HG02885 (cell line): ENCODE measurements at regions not wholly inside any gene's neighbourhood (a gene's known extent, or its start where the extent isn't known, plus 50 kb on each side); places are given as distances from the start of the nearest gene placed in this dataset.

Experiments
- ATAC-seq: cut with Tn5 transposase; IDR thresholded peaks from one replicate; pipeline ENCODE4 v1.9.1; 2021; ENCODE audit warnings: mild to moderate bottlenecking; ENCODE audit not compliant: unreplicated experiment, poor library complexity

- ATAC-seq = no peak
These were observed 568.8 kb upstream of the ADARB2 start for GRCh38 chr10:2306081-2306480.

GRCh38 chr10:2303169-2303568 is 565.8 kb upstream of the ADARB2 start:
- ATAC-seq = no peak

DNA sequence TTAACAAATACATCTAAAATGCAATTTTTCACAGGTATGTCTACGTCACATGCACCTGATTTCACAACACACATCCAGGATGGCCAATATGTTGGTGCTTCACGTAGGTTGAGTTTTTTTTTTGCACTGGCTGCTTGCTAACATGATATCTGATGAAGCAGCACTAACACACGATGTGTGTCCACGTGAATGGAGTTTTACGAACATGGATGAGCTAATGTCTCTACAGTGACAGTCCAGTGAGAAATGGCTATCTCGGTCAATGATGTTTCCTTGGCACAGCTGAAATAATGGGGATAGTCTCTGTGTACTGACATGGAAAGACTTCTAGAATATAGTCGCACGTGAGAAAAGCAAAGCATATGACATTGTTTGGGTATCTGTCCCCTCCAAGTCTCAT is 563.9 kb upstream of the ADARB2 start:
- ATAC-seq = no peak

DNA sequence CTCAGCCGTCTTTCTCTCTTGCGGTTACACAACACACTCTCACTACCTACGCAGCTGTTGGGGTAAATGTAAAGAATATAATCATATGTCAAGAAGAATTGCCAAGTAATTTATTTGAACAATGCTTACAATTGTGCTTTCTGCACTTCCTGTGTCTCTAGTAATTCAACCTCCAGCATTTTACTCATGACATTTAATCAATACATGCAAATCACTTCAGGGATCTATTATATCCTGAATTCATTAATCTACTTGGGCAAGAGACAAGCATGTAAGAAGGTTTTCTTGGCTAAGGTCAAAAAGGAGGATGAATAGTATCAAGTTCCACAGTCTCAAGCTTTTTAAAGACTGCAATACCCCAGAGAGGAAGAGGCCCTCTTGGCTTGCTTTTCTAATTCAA is 562.9 kb upstream of the ADARB2 start:
- ATAC-seq = no peak

- ATAC-seq = no peak
These were observed 559.0 kb upstream of the ADARB2 start for GRCh38 chr10:2296179-2296891.

GRCh38 chr10:2294739-2295138 is 557.4 kb upstream of the ADARB2 start:
- ATAC-seq = no peak

DNA sequence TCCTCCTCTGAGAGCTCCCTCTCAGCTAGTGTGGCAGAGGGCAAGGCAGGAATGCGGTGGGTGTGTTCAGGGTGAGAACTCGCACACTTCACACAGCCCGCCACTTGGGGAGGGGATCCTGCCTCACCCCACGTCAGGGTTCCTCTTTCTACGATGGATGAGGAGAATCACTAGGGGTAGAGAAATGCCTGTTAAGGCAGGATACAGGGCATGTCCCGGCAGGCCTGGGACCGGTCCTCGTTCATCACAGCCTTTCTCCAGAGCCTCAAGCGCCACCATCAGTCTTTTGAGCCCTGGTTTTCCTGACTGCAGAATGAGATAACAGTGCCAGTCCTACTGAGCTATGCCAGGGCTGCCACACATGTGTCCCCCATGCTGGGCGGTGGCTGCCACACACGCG is 546.7 kb upstream of the ADARB2 start:
- no peak for ATAC-seq

DNA sequence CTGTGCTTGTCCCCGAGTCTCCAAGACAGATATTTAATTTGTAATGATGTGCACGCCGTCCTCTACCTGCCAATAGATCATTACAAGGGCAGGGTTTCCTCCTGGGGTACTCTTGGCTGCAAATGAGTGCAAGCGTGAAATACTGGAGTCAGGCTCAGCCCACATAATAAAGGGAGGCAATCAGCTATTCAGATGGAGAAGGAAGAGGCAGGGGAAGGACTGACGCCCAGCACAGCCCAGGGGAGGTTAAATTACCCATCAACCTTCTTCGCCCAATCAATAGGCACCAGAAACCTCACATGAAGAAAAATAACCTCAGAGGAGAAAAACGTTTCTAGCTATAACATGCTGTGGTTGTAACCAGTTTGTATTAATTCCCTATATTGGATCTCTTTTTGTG is 544.9 kb upstream of the ADARB2 start:
- ATAC-seq = no peak

DNA sequence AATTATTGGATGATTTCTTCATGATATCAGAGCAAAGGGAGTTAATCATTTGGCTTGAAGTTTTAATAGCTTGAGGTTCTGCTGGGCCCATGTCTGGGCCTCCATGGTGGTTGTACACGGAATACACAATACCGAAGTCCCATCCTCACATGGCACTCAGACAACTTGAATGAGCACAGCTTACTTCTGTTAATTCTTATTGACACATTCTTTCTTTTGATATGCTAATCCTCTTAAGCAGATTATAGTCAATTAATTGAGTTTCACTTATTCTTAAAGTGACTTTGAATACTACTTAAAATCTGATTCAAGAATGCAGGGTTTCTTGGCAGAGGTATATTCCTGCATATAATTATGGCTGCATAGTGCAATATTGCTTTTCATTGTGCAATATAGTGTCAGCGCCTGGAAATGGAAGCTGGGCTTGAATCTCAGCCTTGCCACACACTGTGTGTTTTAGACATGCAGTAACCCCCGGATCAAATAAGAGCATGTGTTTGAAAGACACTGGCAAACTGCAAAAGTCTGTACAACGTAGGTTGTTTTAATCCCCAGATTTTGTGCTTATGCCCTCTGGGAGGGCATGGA is 543.5 kb upstream of the ADARB2 start:
- no peak for ATAC-seq

DNA sequence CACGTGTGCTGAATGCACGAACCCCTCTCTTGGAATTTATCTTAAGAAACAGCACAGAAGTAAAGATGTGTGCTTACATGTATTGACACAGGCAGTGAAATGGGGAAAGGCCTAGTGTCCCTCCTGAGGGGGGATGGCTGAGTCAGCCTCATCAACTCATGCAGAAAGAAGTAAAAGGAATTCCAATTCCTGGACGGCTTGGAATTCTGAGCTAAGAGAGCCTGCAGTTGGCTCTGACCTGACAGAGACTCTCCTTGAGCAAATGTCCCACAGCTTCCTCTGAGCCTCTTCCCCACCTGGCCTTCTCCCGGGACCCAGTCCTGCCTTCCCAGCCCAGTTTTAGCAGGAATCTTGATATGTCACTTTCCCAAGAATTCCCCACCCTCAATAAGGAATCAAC is 542.4 kb upstream of the ADARB2 start:
- ATAC-seq = no peak

DNA sequence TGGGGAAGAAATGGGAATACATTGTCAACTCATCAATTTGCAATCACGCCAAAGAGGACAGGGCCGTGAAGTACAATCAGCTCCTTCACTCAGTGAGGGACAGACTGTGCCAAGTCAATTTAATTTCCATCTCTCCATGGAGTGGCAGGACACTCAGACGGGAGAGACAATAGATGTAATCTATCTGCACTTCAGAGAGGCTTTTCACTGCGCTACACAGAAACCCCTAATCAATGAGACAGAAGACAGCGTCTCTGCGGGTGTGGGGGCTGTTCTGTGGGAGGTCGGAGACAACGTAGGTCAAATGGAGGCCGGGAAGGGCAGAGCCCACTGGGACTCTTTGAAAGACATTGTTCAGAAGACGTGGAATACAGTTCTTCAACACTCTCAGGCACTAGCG is 541.0 kb upstream of the ADARB2 start:
- ATAC-seq = no peak

- no peak for ATAC-seq
These were observed 526.2 kb upstream of the ADARB2 start for GRCh38 chr10:2263561-2263960.

GRCh38 chr10:2262878-2263277 is 525.6 kb upstream of the ADARB2 start:
- ATAC-seq = no peak

- no peak for ATAC-seq
These were observed 525.0 kb upstream of the ADARB2 start for GRCh38 chr10:2262333-2262732.

DNA sequence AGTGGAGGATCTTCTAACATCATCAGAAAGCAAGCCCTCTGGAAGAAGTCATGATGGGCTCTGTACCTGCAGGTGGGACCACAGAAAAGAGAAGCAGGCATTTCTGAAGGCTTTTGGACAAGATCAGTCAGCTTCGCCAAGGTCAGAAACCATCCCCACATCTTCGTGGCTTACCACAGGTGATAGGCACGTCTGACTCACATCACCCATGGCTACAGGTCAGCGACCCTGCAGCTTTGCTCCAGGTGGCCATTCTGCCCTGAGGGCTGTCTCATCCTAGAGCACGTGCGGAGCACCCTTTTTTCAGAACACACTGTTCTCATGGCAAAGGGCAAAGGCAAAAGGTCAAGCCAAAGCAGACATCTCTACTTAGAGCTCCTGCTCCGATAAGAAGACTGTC is 518.9 kb upstream of the ADARB2 start:
- no peak for ATAC-seq

DNA sequence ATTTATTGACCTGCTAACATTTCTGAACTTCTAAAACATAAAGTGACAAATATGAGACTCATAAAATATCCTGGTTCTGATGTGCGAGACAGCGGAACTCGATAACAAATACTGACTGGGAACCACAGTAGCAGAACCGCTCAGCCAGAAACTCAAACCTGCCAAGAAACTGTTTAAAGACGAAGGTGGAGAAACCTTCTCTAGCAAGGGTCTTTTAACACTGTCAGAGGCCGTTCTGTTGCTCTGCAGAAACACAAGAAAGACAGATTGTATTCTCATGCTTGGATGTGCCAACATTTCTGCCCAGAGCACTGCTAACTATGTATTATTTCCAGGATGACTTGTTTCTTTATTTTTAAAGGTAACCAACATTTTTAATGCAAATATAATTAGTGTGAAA is 514.8 kb upstream of the ADARB2 start:
- ATAC-seq = no peak

DNA sequence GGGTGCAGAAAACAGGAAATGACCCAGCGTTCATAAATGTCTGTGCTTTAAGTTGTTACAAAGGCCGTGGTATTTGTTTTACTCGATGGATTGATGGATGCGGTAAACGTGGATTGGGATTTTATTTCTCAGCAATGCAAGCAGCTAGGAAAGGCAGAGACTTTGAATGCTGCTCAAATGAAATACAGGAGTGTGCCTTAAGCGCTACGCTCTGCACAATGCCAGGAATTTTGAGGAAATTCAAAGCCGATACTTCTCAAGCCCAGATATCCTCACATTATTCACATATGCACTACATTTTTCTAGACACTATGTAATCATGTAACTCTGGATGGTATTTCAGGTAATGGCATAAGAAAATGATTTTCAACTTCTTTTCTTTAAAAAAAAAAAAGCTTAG is 514.3 kb upstream of the ADARB2 start:
- no peak for ATAC-seq

- ATAC-seq = no peak
These were observed 509.4 kb upstream of the ADARB2 start for GRCh38 chr10:2246747-2247146.

DNA sequence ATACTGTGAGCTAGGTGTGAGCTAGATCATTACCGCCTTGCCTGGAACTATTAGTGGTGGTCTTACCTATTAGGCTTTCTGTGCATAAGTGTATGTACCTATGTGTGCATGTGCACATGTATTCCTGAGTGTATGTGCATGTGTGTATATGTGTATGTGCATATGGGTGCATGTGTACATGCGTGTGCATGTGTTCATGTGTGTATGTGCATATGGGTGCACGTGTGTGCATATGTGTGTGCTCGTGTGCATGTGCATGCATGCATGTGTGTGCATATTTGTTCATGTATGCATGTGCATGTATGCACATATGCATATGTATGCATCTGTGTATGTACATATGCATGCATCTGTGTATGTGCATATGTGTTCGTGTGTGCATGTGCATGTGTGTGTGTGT is 508.3 kb upstream of the ADARB2 start:
- ATAC-seq = no peak

DNA sequence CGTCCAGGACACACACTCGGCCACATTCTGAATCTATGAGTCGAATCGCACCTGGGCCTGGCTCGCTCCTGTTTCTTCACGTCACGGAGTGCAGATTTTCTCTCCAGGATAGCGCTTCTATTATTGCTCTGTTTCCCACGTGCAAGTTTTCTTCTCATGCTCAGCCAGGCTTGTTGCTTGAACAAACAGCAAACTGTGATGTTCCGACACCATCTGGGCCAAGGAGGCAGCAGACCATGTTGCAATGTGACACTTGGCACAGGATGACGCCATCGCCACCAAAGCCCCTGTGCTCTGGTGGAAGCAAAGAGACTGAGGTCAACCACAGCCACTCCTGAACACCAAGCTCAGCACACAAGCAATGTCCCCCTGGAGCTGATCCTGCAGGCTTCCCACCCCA is 507.1 kb upstream of the ADARB2 start:
- no peak for ATAC-seq

DNA sequence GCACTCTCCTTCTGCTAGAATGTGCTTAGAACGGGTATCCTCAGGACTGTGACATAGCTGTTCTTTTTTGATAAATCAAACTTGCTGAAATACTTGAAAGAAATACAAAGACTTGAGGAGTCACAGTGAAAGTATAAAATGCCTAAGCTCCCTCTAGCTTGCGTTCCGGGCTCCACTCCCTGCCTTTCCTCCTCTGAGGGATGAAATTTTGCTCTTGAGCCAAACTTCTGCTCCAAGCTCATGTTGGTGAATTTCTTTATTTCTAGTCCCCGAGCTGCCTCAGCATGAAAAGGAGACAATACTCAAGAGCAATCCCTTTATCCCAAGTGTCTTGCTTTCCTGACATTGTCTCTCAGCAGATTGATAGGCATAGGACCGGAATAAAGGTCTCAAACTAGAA is 499.6 kb upstream of the ADARB2 start:
- no peak for ATAC-seq

- no peak for ATAC-seq
These were observed 495.2 kb upstream of the ADARB2 start for GRCh38 chr10:2232479-2232878.
